Liver (tissue), 3 donors: ENCODE measurements at regions not wholly inside any gene's neighbourhood (a gene's known extent, or its start where the extent isn't known, plus 50 kb on each side); places are given as distances from the start of the nearest gene placed in this dataset.

Experiments used
- FOXA1 ChIP-seq: IDR thresholded peaks from 2 replicates; pipeline ENCODE4 v1.6.1; 2016; ENCODE audit warnings: antibody characterized with exemption
- FOXA2 ChIP-seq: IDR thresholded peaks from 2 replicates; pipeline ENCODE4 v1.6.1; 2016; ENCODE audit warnings: antibody characterized with exemption
- HNF4A ChIP-seq, 2 donors: conservative IDR thresholded peaks; 2 replicates each; pipeline ENCODE4 v1.6.1; 2016; ENCODE audit warnings: antibody characterized with exemption in 2 of 2, mild to moderate bottlenecking in 2 of 2
- HNF4G ChIP-seq: IDR thresholded peaks from 2 replicates; pipeline ENCODE4 v1.6.1; 2016; ENCODE audit warnings: antibody characterized with exemption
- JUND ChIP-seq, 2 donors: IDR thresholded peaks; 2 replicates each; pipeline ENCODE4 v1.6.1; 2016; ENCODE audit warnings: antibody characterized with exemption in 2 of 2
- REST ChIP-seq: IDR thresholded peaks from 2 replicates; pipeline ENCODE4 v1.6.1; 2016; ENCODE audit warnings: antibody characterized with exemption, mild to moderate bottlenecking
- RXRA ChIP-seq, 2 donors: IDR thresholded peaks; 2 replicates each; pipeline ENCODE4 v1.6.1; 2017 to 2018; ENCODE audit warnings: antibody characterized with exemption in 2 of 2, mild to moderate bottlenecking in 1 of 2
- SP1 ChIP-seq: IDR thresholded peaks from 2 replicates; pipeline ENCODE4 v1.6.1; 2018; ENCODE audit warnings: antibody characterized with exemption, mild to moderate bottlenecking
- TAF1 ChIP-seq: conservative IDR thresholded peaks from 2 replicates; pipeline ENCODE4 v1.6.1; 2016; ENCODE audit warnings: antibody characterized with exemption, mild to moderate bottlenecking
- TF ChIP-seq, protein P1 (sequence below): fragments of 150-350 bp; IDR thresholded peaks from 2 replicates; pipeline ENCODE4 v1.5.1; 2017; ENCODE audit warnings: improper control_type of control experiment, low read depth, low read length; ENCODE audit not compliant: missing input control
- TF ChIP-seq, protein P2 (sequence below): IDR thresholded peaks from 2 replicates; pipeline ENCODE4 v1.6.1; 2016; ENCODE audit warnings: antibody characterized with exemption
- TF ChIP-seq, protein P3 (sequence below): IDR thresholded peaks from 2 replicates; pipeline ENCODE4 v1.6.1; 2016; ENCODE audit warnings: antibody characterized with exemption
- donor health status: healthy.
- donor health status: healthy.

DNA sequence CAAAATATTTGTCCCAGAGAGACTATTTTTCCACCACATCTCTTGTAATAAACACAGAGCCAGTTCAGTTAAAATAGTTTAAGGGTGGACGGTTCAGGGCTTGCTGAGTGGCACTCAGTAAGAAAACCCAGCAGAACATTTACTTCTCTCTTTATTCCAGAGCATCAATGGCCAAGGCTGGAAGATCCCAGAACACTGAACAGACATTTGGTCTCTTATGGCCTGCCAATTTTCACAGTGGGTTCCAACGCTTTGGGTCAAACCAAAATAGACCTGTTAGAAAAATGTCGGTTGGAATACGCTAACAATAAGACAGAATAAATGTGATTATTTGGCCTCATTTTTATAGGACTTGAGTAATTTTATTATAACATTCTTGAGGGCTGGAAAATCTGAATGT is 580.3 kb upstream of the TMEFF2 start:
- TF ChIP-seq, protein P1, sequence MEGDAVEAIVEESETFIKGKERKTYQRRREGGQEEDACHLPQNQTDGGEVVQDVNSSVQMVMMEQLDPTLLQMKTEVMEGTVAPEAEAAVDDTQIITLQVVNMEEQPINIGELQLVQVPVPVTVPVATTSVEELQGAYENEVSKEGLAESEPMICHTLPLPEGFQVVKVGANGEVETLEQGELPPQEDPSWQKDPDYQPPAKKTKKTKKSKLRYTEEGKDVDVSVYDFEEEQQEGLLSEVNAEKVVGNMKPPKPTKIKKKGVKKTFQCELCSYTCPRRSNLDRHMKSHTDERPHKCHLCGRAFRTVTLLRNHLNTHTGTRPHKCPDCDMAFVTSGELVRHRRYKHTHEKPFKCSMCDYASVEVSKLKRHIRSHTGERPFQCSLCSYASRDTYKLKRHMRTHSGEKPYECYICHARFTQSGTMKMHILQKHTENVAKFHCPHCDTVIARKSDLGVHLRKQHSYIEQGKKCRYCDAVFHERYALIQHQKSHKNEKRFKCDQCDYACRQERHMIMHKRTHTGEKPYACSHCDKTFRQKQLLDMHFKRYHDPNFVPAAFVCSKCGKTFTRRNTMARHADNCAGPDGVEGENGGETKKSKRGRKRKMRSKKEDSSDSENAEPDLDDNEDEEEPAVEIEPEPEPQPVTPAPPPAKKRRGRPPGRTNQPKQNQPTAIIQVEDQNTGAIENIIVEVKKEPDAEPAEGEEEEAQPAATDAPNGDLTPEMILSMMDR: no peak
- TF ChIP-seq TAF1: no peak
- TF ChIP-seq, protein P2, sequence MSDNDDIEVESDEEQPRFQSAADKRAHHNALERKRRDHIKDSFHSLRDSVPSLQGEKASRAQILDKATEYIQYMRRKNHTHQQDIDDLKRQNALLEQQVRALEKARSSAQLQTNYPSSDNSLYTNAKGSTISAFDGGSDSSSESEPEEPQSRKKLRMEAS: no peak
- no peak for TF ChIP-seq SP1
- TF ChIP-seq HNF4A (conservative IDR thresholded peaks at IDR 0.05): no peak
- TF ChIP-seq FOXA1: no peak
- TF ChIP-seq HNF4G: no peak
- no peak for TF ChIP-seq JUND (IDR thresholded peaks at IDR 0.05)
- no peak for TF ChIP-seq REST
- TF ChIP-seq, protein P3, sequence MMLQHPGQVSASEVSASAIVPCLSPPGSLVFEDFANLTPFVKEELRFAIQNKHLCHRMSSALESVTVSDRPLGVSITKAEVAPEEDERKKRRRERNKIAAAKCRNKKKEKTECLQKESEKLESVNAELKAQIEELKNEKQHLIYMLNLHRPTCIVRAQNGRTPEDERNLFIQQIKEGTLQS: no peak
- no peak for TF ChIP-seq RXRA (IDR thresholded peaks at IDR 0.05)
- TF ChIP-seq FOXA2: no peak
